H9 (cell line): ENCODE measurements at regions not wholly inside any gene's neighbourhood (a gene's known extent, or its start where the extent isn't known, plus 50 kb on each side); places are given as distances from the start of the nearest gene placed in this dataset.

Source experiments
- DNase-seq: peaks from one replicate; pipeline ENCODE4 v3.0.0-alpha.2; 2017
- H2AFZ ChIP-seq: one replicate; pipeline ENCODE4 v1.6.1; 2013; ENCODE audit warnings: mild to moderate bottlenecking, low read length, control low read depth, moderate library complexity
- H2AK5ac ChIP-seq: 2 replicates; pipeline ENCODE4 v1.6.1; 2013; ENCODE audit warnings: low read length, control low read depth, mixed read lengths; ENCODE audit not compliant: insufficient read length
- H2BK120ac ChIP-seq: one replicate; pipeline ENCODE4 v1.6.1; 2013; ENCODE audit warnings: low read depth, mild to moderate bottlenecking, low read length, control low read depth, inconsistent platforms; ENCODE audit not compliant: poor library complexity, severe bottlenecking
- H2BK12ac ChIP-seq: 2 replicates; pipeline ENCODE4 v1.6.1; 2013; ENCODE audit warnings: low read length, control low read depth, mixed read lengths, low read depth; ENCODE audit not compliant: insufficient read length
- H2BK15ac ChIP-seq: 2 replicates; pipeline ENCODE4 v1.6.1; 2013; ENCODE audit warnings: low read depth, low read length, control low read depth
- H2BK20ac ChIP-seq: one replicate; pipeline ENCODE4 v1.6.1; 2013; ENCODE audit warnings: low read depth, mild to moderate bottlenecking, low read length, control low read depth, inconsistent platforms; ENCODE audit not compliant: poor library complexity, severe bottlenecking
- H2BK5ac ChIP-seq: 2 replicates; pipeline ENCODE4 v1.6.1; 2013; ENCODE audit warnings: low read length, control low read depth, mixed read lengths; ENCODE audit not compliant: insufficient read length
- H3K14ac ChIP-seq: 2 replicates; pipeline ENCODE4 v1.6.1; 2013; ENCODE audit warnings: low read length, control low read depth; ENCODE audit not compliant: insufficient read depth
- H3K18ac ChIP-seq: 2 replicates; pipeline ENCODE4 v1.6.1; 2013; ENCODE audit warnings: low read depth, mild to moderate bottlenecking, mixed read lengths, low read length, control low read depth; ENCODE audit not compliant: insufficient read length
- H3K23ac ChIP-seq: 2 replicates; pipeline ENCODE4 v1.6.1; 2013; ENCODE audit warnings: low read length, control low read depth, mixed read lengths, low read depth; ENCODE audit not compliant: insufficient read length
- H3K23me2 ChIP-seq: 2 replicates; pipeline ENCODE4 v1.6.1; 2013; ENCODE audit warnings: low read depth, mild to moderate bottlenecking, mixed read lengths, low read length, control low read depth; ENCODE audit not compliant: insufficient read length, poor library complexity, severe bottlenecking
- H3K27ac ChIP-seq: 2 replicates; pipeline ENCODE4 v1.5.1; 2013; ENCODE audit warnings: low read length, control low read depth, mixed read lengths, low read depth; ENCODE audit not compliant: insufficient read length
- H3K27me3 ChIP-seq: 2 replicates; pipeline ENCODE4 v1.6.1; 2013; ENCODE audit warnings: low read length, control low read depth, inconsistent platforms; ENCODE audit not compliant: insufficient read depth
- H3K4ac ChIP-seq: 2 replicates; pipeline ENCODE4 v1.6.1; 2013; ENCODE audit warnings: low read depth, mild to moderate bottlenecking, control low read depth, inconsistent platforms, low read length, moderate library complexity
- H3K4me1 ChIP-seq: 2 replicates; pipeline ENCODE4 v1.6.1; 2013; ENCODE audit warnings: low read length, control low read depth, inconsistent platforms; ENCODE audit not compliant: insufficient read depth
- H3K4me2 ChIP-seq: 2 replicates; pipeline ENCODE4 v1.6.1; 2013; ENCODE audit warnings: low read length, control low read depth, mixed read lengths; ENCODE audit not compliant: insufficient read length, insufficient read depth
- H3K56ac ChIP-seq: 2 replicates; pipeline ENCODE4 v1.6.1; 2013; ENCODE audit warnings: low read depth, mild to moderate bottlenecking, mixed read lengths, low read length, control low read depth; ENCODE audit not compliant: insufficient read length
- H3K79me1 ChIP-seq: 2 replicates; pipeline ENCODE4 v1.6.1; 2013; ENCODE audit warnings: low read depth, mild to moderate bottlenecking, moderate library complexity, low read length, control low read depth, inconsistent platforms; ENCODE audit not compliant: insufficient read depth, poor library complexity, severe bottlenecking
- H3K79me2 ChIP-seq: 2 replicates; pipeline ENCODE4 v1.6.1; 2013; ENCODE audit warnings: low read length, control low read depth, inconsistent platforms; ENCODE audit not compliant: insufficient read depth
- H3K9ac ChIP-seq: 2 replicates; pipeline ENCODE4 v1.6.1; 2013; ENCODE audit warnings: low read length, control low read depth, mixed read lengths; ENCODE audit not compliant: insufficient read length; ENCODE audit errors: extremely low read depth
- H3K9me3 ChIP-seq: one replicate; pipeline ENCODE4 v1.6.1; 2013; ENCODE audit warnings: low read depth, low read length, inconsistent platforms; ENCODE audit not compliant: control insufficient read depth
- H3T11ph ChIP-seq: one replicate; pipeline ENCODE4 v1.6.1; 2013; ENCODE audit warnings: mild to moderate bottlenecking, low read length, control low read depth, inconsistent platforms
- H4K20me1 ChIP-seq: one replicate; pipeline ENCODE4 v1.6.1; 2013; ENCODE audit not compliant: control insufficient read depth, insufficient read length, insufficient read depth
- H4K5ac ChIP-seq: 2 replicates; pipeline ENCODE4 v1.6.1; 2013; ENCODE audit warnings: low read depth, mild to moderate bottlenecking, mixed read lengths, low read length, control low read depth; ENCODE audit not compliant: insufficient read length
- H4K8ac ChIP-seq: replicated peaks from 2 replicates; pipeline ENCODE4 v1.6.1; 2013; ENCODE audit warnings: low read length, control low read depth, mixed read lengths, low read depth; ENCODE audit not compliant: insufficient read length
- H4K91ac ChIP-seq: 2 replicates; pipeline ENCODE4 v1.6.1; 2013; ENCODE audit warnings: low read depth, mild to moderate bottlenecking, moderate library complexity, mixed read lengths, low read length, control low read depth; ENCODE audit not compliant: insufficient read length
- H3K27ac Mint-ChIP-seq, 3 experiments: 2 replicates in 2 of 3; 3 replicates in 1 of 3; pipeline ENCODE4 v1.8.0; 2020 to 2021; ENCODE audit warnings: mixed read lengths in 3 of 3, mild to moderate bottlenecking in 1 of 3, moderate library complexity in 1 of 3
- H3K27me3 Mint-ChIP-seq: 2 replicates; pipeline ENCODE4 v1.8.0; 2021; ENCODE audit warnings: low read depth, mild to moderate bottlenecking, moderate library complexity, mixed read lengths
- H3K36me3 Mint-ChIP-seq, 3 experiments: 2 replicates in 2 of 3; 3 replicates in 1 of 3; pipeline ENCODE4 v1.8.0; 2020 to 2021; ENCODE audit warnings: low read depth in 3 of 3, mixed read lengths in 3 of 3; ENCODE audit not compliant: insufficient read depth in 1 of 3
- H3K4me1 Mint-ChIP-seq, 2 experiments: 2 replicates each; pipeline ENCODE4 v1.8.0; 2020; ENCODE audit warnings: mixed read lengths in 2 of 2
- H3K4me3 Mint-ChIP-seq, 2 experiments: 2 replicates in 1 of 2; 3 replicates in 1 of 2; pipeline ENCODE4 v1.8.0; 2020 to 2021; ENCODE audit warnings: mild to moderate bottlenecking in 2 of 2, mixed read lengths in 2 of 2, moderate library complexity in 1 of 2
- H3K9me3 Mint-ChIP-seq, 2 experiments: 2 replicates in 1 of 2; 3 replicates in 1 of 2; pipeline ENCODE4 v1.8.0; 2020; ENCODE audit warnings: mild to moderate bottlenecking in 2 of 2, mixed read lengths in 2 of 2, moderate library complexity in 1 of 2
- WGBS: extraction: QIAGEN DNeasy Blood & Tissue Kit; methylation state at CpG from one replicate; pipeline ENCODE4 v1.1.7; 2013; ENCODE audit warnings: missing lambda C conversion rate, low lambda C conversion rate, mixed read lengths; ENCODE audit not compliant: insufficient read length; ENCODE audit errors: extremely low coverage; 5-methylcytosine and 5-hydroxymethylcytosine counted together
- TF ChIP-seq, protein P1 (sequence below): fragments of 200-600 bp; sonication (generic); conservative IDR thresholded peaks from 3 replicates; pipeline ENCODE4 v1.8.0; 2021; ENCODE audit warnings: antibody characterized with exemption, mild to moderate bottlenecking

DNA sequence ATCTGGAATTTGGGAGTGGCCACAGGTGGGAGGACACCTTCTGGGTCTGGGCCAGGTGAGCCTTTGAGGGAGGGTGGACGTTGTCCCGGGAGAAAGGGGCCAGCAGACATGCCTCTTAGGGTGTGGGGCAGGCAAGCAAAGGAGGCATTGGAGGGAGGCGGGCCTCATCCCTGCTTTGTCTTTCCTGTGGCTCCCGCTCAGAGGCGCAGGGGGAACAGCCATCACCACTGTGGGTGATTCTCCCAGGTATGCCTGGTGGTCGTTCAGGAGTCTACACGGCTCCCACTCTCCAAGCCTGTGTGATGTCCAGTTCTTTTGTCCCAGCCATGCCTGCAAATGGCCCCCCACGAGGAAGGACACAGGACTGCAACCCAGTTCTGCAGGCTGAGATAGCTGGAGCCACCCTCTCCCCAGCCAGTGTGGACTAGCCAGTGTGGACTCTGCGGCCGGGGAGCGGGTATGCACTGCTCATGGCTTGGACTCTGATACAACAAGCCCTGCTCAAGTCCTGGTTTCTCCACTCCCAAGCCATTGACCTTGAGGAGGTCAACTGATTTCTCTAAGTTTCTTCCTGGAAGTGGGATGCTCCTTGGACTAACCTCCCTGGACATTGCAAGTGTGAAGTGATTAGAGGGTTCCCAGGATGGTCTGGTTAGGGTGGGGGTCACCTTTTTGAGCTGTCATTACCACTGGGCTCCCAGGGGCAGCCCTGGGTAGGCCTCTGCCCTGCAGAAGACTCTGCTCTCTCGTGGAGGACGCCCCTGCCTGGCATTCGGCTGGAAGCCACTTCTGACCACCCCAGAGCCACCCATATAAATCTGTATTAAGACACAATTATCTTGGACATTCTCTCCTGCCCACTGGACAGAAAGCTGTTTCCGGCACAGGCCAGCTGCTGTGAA is 1151.2 kb downstream of the BRD1 start:
- H3K79me1 ChIP-seq: no peaks in the 10 kb centered on the region
- H4K20me1 ChIP-seq: no peaks in the 10 kb centered on the region
- no peak overlapping the region for H3K14ac ChIP-seq
- H3K4ac ChIP-seq: no peak overlapping the region
- H2BK20ac ChIP-seq: no peak overlapping the region
- H3T11ph ChIP-seq: no peak overlapping the region
- Mint-ChIP-seq H3K36me3 (peaks cover 14 to 23% (median 22%) of the 10 kb centered on the region in 3 experiments), H3K9me3 (peaks cover 15% of the 10 kb centered on the region in 2 experiments), H3K27ac (peak overlapping the region in 1 of 3 experiments; percentile 79; a peak in 1 of 7 replicates), H3K27me3 (no peaks in the 10 kb centered on the region; the same call in none of the 2 replicates), H3K4me3 (no peak overlapping the region), H3K4me1 (peaks cover 0 to 4% of the 10 kb centered on the region in 2 experiments; a peak in 2 of 4 replicates)
- TF ChIP-seq, protein P1, sequence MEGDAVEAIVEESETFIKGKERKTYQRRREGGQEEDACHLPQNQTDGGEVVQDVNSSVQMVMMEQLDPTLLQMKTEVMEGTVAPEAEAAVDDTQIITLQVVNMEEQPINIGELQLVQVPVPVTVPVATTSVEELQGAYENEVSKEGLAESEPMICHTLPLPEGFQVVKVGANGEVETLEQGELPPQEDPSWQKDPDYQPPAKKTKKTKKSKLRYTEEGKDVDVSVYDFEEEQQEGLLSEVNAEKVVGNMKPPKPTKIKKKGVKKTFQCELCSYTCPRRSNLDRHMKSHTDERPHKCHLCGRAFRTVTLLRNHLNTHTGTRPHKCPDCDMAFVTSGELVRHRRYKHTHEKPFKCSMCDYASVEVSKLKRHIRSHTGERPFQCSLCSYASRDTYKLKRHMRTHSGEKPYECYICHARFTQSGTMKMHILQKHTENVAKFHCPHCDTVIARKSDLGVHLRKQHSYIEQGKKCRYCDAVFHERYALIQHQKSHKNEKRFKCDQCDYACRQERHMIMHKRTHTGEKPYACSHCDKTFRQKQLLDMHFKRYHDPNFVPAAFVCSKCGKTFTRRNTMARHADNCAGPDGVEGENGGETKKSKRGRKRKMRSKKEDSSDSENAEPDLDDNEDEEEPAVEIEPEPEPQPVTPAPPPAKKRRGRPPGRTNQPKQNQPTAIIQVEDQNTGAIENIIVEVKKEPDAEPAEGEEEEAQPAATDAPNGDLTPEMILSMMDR: no peak
- no peaks in the 10 kb centered on the region for H3K4me1 ChIP-seq
- H2AFZ ChIP-seq: no peak overlapping the region
- H3K4me2 ChIP-seq: no peak overlapping the region
- H3K56ac ChIP-seq: no peak overlapping the region
- DNase-seq: no peak
- no peak overlapping the region for H2BK15ac ChIP-seq
- H3K9ac ChIP-seq: no peak overlapping the region
- H4K8ac ChIP-seq: no peak overlapping the region
- no peak overlapping the region for H3K23ac ChIP-seq
- H2AK5ac ChIP-seq: no peak overlapping the region
- H3K9me3 ChIP-seq: peaks cover 9% of the 10 kb centered on the region
- WGBS: no CpG with 5 or more reads among the region's 15 CpGs
- H4K5ac ChIP-seq: no peak overlapping the region
- no peak overlapping the region for H2BK12ac ChIP-seq
- no peaks in the 10 kb centered on the region for H3K79me2 ChIP-seq
- no peak overlapping the region for H2BK120ac ChIP-seq
- H3K27ac ChIP-seq: no peak overlapping the region
- no peak overlapping the region for H2BK5ac ChIP-seq
- H4K91ac ChIP-seq: no peak overlapping the region
- H3K18ac ChIP-seq: no peak overlapping the region
- H3K27me3 ChIP-seq: no peaks in the 10 kb centered on the region
- no peaks in the 10 kb centered on the region for H3K23me2 ChIP-seq
